ENCODE measurements at regions not wholly inside any gene's neighbourhood (a gene's known extent, or its start where the extent isn't known, plus 50 kb on each side); places are given as distances from the start of the nearest gene placed in this dataset.

DNA sequence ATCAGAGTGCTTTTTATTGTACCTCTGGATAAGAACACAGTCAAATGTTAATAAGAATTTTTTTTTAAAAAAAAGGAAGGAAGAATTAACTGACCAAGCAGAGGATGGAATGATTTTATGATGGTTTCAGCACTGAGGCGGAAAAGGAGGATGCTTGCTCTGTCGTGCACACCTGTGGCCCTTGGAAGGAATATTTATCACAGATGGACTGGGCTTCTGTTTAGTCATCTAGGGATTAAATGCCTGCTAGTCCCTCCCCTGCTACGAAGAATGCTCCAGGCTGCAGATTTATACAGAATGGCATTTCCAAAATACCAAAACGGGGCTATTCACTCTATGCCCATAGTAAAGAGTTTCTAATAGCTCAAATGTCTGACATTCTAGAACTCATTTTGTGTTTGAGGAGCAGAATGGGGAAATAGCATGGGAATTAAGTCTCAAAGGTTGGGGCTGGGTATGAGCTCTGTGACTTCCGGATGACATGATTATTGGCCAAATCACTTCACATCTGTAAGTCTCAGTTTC, 92.8 kb upstream of the BCL6 start:
- in situ Hi-C loops (cut with HindIII; ENCODE audit: low sequenced_read_pairs): no loop called here

GRCh38 chr3:187839422-187839821, 94.2 kb upstream of the BCL6 start:
- no peak for DNase-seq (ENCODE audit: low read depth)
- TF ChIP-seq CTCF (IDR thresholded peaks at IDR 0.05; ENCODE audit: low read depth, low read length, missing control alignments): no peak
- H3K4me3 ChIP-seq (ENCODE audit: low read depth, low read length): no peak overlapping the region
- in situ Hi-C loops (cut with HindIII; ENCODE audit: low sequenced_read_pairs): no loop called here

More for the DNA sequence above, 92.8 kb upstream of the BCL6 start:
- no peak for TF ChIP-seq CTCF (IDR thresholded peaks at IDR 0.05; ENCODE audit: low read depth, low read length, missing control alignments)
- DNase-seq (ENCODE audit: low read depth): no peak
- no peak overlapping the region for H3K4me3 ChIP-seq (ENCODE audit: low read depth, low read length)

- in situ Hi-C loops (cut with HindIII; ENCODE audit: low sequenced_read_pairs): no loop called here
- no peak for DNase-seq (ENCODE audit: low read depth)
- no peak for TF ChIP-seq CTCF (IDR thresholded peaks at IDR 0.05; ENCODE audit: low read depth, low read length, missing control alignments)
- no peak overlapping the region for H3K4me3 ChIP-seq (ENCODE audit: low read depth, low read length)
These were observed 95.6 kb upstream of the BCL6 start for GRCh38 chr3:187840856-187841255.

GRCh38 chr3:187841560-187841959, 96.3 kb upstream of the BCL6 start:
- in situ Hi-C loops (cut with HindIII; ENCODE audit: low sequenced_read_pairs): no loop called here
- DNase-seq (ENCODE audit: low read depth): no peak
- TF ChIP-seq CTCF (IDR thresholded peaks at IDR 0.05; ENCODE audit: low read depth, low read length, missing control alignments): no peak
- H3K4me3 ChIP-seq (ENCODE audit: low read depth, low read length): no peak overlapping the region

GRCh38 chr3:187843654-187844053, 98.4 kb upstream of the BCL6 start:
- H3K4me3 ChIP-seq (ENCODE audit: low read depth, low read length): no peak overlapping the region
- in situ Hi-C loops (cut with HindIII; ENCODE audit: low sequenced_read_pairs): no loop called here
- TF ChIP-seq CTCF (IDR thresholded peaks at IDR 0.05; ENCODE audit: low read depth, low read length, missing control alignments): no peak
- no peak for DNase-seq (ENCODE audit: low read depth)

DNA sequence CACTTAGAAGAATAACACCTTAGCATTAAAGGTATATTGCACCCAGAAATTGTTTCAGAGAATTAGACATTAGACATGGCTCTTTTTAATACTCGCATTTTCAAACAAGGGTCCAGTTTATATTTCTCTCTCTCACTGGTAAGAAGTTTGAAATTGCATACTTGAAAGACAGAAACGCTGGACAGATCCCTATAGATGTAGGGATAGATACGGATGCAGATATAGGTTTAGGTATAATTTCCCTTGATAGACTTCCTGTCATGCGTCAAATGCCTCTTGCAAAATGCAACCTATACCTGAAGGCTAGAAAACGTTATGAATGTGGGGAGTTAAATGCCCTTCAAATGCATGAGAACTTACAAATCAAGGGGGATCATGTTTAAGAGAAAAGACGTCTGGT, 99.4 kb upstream of the BCL6 start:
- in situ Hi-C loops (cut with HindIII; ENCODE audit: low sequenced_read_pairs): no loop called here
- H3K4me3 ChIP-seq (ENCODE audit: low read depth, low read length): no peak overlapping the region
- no peak for DNase-seq (ENCODE audit: low read depth)
- no peak for TF ChIP-seq CTCF (IDR thresholded peaks at IDR 0.05; ENCODE audit: low read depth, low read length, missing control alignments)

DNA sequence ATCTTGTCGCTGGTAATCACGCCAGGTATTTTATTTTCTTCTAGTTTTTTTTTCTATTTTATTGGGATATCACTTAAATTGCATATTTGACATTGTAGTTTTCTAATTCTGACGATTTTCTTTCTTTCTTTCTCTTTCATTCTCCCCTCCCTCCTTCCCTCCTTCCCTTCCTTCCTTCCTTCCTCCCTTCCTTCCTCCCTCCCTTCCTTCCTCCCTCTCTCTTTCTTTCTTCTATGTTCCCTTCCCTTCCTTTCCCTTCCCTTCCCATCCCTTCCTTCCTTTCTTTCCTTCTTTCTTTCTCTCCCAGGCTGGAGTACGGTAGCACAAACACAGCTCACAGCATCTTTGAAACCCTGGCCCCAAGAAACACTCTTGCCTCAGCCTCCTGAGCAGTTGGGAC, 100.6 kb upstream of the BCL6 start:
- TF ChIP-seq CTCF (IDR thresholded peaks at IDR 0.05; ENCODE audit: low read depth, low read length, missing control alignments): no peak
- no peak for DNase-seq (ENCODE audit: low read depth)
- in situ Hi-C loops (cut with HindIII; ENCODE audit: low sequenced_read_pairs): no loop called here
- H3K4me3 ChIP-seq (ENCODE audit: low read depth, low read length): no peak overlapping the region

All from astrocyte of the cerebellum (primary cell).